ENCODE measurements at regions not wholly inside any gene's neighbourhood (a gene's known extent, or its start where the extent isn't known, plus 50 kb on each side); places are given as distances from the start of the nearest gene placed in this dataset.

DNA sequence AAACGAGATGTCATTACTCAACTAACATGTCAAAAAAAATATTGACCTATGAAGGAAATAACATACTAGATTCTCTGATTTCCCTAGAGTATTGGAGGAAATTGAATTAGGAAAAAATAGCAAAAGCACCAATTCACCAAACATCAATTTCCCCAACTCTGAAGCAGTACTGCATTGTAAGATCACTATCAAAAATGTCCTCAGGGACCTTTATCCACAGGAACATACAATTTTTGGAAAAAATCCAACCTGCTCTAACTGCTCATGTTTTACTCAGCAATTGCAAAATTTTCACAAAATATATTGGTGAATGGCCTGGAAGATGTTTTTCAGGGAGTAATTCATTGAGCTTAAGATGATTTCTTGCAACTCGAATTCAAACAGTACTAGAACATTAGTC lies 239.0 kb upstream of the GIMD1 start:
- TF ChIP-seq, protein P1, sequence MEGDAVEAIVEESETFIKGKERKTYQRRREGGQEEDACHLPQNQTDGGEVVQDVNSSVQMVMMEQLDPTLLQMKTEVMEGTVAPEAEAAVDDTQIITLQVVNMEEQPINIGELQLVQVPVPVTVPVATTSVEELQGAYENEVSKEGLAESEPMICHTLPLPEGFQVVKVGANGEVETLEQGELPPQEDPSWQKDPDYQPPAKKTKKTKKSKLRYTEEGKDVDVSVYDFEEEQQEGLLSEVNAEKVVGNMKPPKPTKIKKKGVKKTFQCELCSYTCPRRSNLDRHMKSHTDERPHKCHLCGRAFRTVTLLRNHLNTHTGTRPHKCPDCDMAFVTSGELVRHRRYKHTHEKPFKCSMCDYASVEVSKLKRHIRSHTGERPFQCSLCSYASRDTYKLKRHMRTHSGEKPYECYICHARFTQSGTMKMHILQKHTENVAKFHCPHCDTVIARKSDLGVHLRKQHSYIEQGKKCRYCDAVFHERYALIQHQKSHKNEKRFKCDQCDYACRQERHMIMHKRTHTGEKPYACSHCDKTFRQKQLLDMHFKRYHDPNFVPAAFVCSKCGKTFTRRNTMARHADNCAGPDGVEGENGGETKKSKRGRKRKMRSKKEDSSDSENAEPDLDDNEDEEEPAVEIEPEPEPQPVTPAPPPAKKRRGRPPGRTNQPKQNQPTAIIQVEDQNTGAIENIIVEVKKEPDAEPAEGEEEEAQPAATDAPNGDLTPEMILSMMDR (conservative IDR thresholded peaks at IDR 0.05 in 1 of 2, IDR thresholded peaks at IDR 0.05 in 1 of 2; ENCODE audit: extremely low read depth in 1 of 2, insufficient read depth in 1 of 2, low read depth in 1 of 2, low read length in 2 of 2): no peak
- TF ChIP-seq EZH2 (IDR thresholded peaks at IDR 0.05; ENCODE audit: borderline replicate concordance, low read length): no peak

Data from mammary epithelial cell (primary cell).